Breast epithelium (tissue), 3 donors: ENCODE measurements at regions not wholly inside any gene's neighbourhood (a gene's known extent, or its start where the extent isn't known, plus 50 kb on each side); places are given as distances from the start of the nearest gene placed in this dataset.

Experiments
- CTCF ChIP-seq, 3 donors: fragments of 450-650 bp; IDR thresholded peaks; one replicate each; pipeline ENCODE4 v1.5.1; 2016 to 2017; ENCODE audit warnings: antibody characterized with exemption in 3 of 3, mild to moderate bottlenecking in 3 of 3, moderate library complexity in 3 of 3
- POLR2A ChIP-seq: fragments of 450-650 bp; IDR thresholded peaks from one replicate; pipeline ENCODE4 v1.6.1; 2016; ENCODE audit warnings: antibody characterized with exemption, mild to moderate bottlenecking, moderate library complexity
- POLR2AphosphoS5 ChIP-seq, 3 donors: sonication (generic); formaldehyde crosslinking; IDR thresholded peaks; one replicate each; pipeline ENCODE4 v1.6.1; 2017; ENCODE audit warnings: antibody characterized with exemption in 3 of 3

GRCh38 chr12:94760786-94761185 lies 110.4 kb upstream of the TMCC3 start:
- TF ChIP-seq POLR2A (no peak), CTCF (IDR thresholded peaks at IDR 0.05) (no peak), POLR2AphosphoS5 (IDR thresholded peaks at IDR 0.05) (no peak)
